HepG2 (cell line): ENCODE measurements at regions not wholly inside any gene's neighbourhood (a gene's known extent, or its start where the extent isn't known, plus 50 kb on each side); places are given as distances from the start of the nearest gene placed in this dataset.

ENCODE experiments used
- AKNA ChIP-seq: sonication (generic); formaldehyde crosslinking; IDR thresholded peaks from 2 replicates; pipeline ENCODE4 v1.4.0; 2020; ENCODE audit warnings: missing genetic modification reagents, borderline replicate concordance
- BRCA1 ChIP-seq: sonication (generic); formaldehyde crosslinking; IDR thresholded peaks from 2 replicates; pipeline ENCODE4 v1.4.0; 2020; ENCODE audit warnings: missing genetic modification reagents
- CSRNP1 ChIP-seq: sonication (generic); formaldehyde crosslinking; IDR thresholded peaks from 2 replicates; pipeline ENCODE4 v1.8.1; 2023; ENCODE audit warnings: mild to moderate bottlenecking, missing genetic modification reagents
- DNMT3B ChIP-seq: conservative IDR thresholded peaks from 2 replicates; pipeline ENCODE4 v1.6.1; 2016; ENCODE audit warnings: missing biosample characterization, control low read depth
- HBP1 ChIP-seq: IDR thresholded peaks from 2 replicates; pipeline ENCODE4 v1.6.1; 2016; ENCODE audit warnings: low read depth, control low read depth
- HHEX ChIP-seq: IDR thresholded peaks from 2 replicates; pipeline ENCODE4 v1.6.1; 2016; ENCODE audit warnings: control low read depth
- HNF4G ChIP-seq, 2 experiments: sonication (generic) in 1 of 2; formaldehyde crosslinking in 1 of 2; IDR thresholded peaks; 2 replicates each; pipeline versions ENCODE4 v1.4.0 to v1.6.1; 2011 to 2020; ENCODE audit warnings: borderline replicate concordance in 2 of 2, low read depth in 2 of 2, mild to moderate bottlenecking in 2 of 2, low read length in 1 of 2, missing genetic modification reagents in 1 of 2, moderate library complexity in 1 of 2
- MEIS2 ChIP-seq: sonication (generic); formaldehyde crosslinking; IDR thresholded peaks from 2 replicates; pipeline ENCODE4 v1.9.0; 2021; ENCODE audit warnings: mild to moderate bottlenecking, missing genetic modification reagents
- MXI1 ChIP-seq: IDR thresholded peaks from 3 replicates; pipeline ENCODE4 v1.6.1; 2012; ENCODE audit warnings: low read depth, low read length, inconsistent platforms, borderline replicate concordance
- SKI ChIP-seq: fragments of 450-650 bp; IDR thresholded peaks from one replicate; pipeline ENCODE4 v1.6.1; 2018; ENCODE audit warnings: mild to moderate bottlenecking; ENCODE audit not compliant: partially characterized antibody
- TEF ChIP-seq: sonication (generic); formaldehyde crosslinking; IDR thresholded peaks from 2 replicates; pipeline ENCODE4 v1.5.0; 2020; ENCODE audit warnings: missing genetic modification reagents
- XBP1 ChIP-seq: sonication (generic); formaldehyde crosslinking; IDR thresholded peaks from 2 replicates; pipeline ENCODE4 v1.5.0; 2020; ENCODE audit warnings: missing genetic modification reagents
- ZNF33A ChIP-seq: sonication (generic); formaldehyde crosslinking; IDR thresholded peaks from 2 replicates; pipeline ENCODE4 v1.5.1; 2020; ENCODE audit warnings: missing genetic modification reagents, mild to moderate bottlenecking, moderate library complexity, borderline replicate concordance
- ZNF430 ChIP-seq: sonication (generic); formaldehyde crosslinking; IDR thresholded peaks from 2 replicates; pipeline ENCODE4 v1.9.0; 2021; ENCODE audit warnings: mild to moderate bottlenecking, missing genetic modification reagents
- ZNF557 ChIP-seq: sonication (generic); formaldehyde crosslinking; IDR thresholded peaks from 2 replicates; pipeline ENCODE4 v1.4.0; 2020; ENCODE audit warnings: missing genetic modification reagents
- ZNF746 ChIP-seq: sonication (generic); formaldehyde crosslinking; IDR thresholded peaks from 2 replicates; pipeline ENCODE4 v1.8.0; 2022; ENCODE audit warnings: mild to moderate bottlenecking, missing genetic modification reagents
- ZNF770 ChIP-seq: sonication (generic); formaldehyde crosslinking; IDR thresholded peaks from 2 replicates; pipeline ENCODE4 v1.5.0; 2020; ENCODE audit warnings: mild to moderate bottlenecking, missing genetic modification reagents
- ZNF792 ChIP-seq: IDR thresholded peaks from 2 replicates; pipeline ENCODE4 v1.6.1; 2016
- ZNF879 ChIP-seq: sonication (generic); formaldehyde crosslinking; IDR thresholded peaks from 2 replicates; pipeline ENCODE4 v1.8.1; 2023; ENCODE audit warnings: missing genetic modification reagents

- TF ChIP-seq XBP1 (CRISPR knock-in tag) (peak; percentile 66; the same call in 1 of the 2 replicates), DNMT3B (CRISPR knock-in tag) (peak; percentile 99), MXI1 (peak; percentile 24; the same call in 1 of the 3 replicates), AKNA (CRISPR knock-in tag) (0 out of 2 replicates have a peak, but pooled peaks have one; percentile 18), SKI (peak; percentile 67), HBP1 (CRISPR knock-in tag) (peak; percentile 79; the same call in 1 of the 2 replicates), MEIS2 (CRISPR knock-in tag) (peak; percentile 95), ZNF879 (CRISPR knock-in tag) (no peak), CSRNP1 (CRISPR knock-in tag) (peak; percentile 59; the same call in 1 of the 2 replicates), ZNF430 (peak; percentile 65; the same call in 1 of the 2 replicates), ZNF792 (CRISPR knock-in tag) (peak; percentile 61), ZNF33A (peak; percentile 94; the same call in 1 of the 2 replicates), BRCA1 (0 out of 2 replicates have a peak, but pooled peaks have one; percentile 91), HHEX (CRISPR knock-in tag) (peak; percentile 99), TEF (CRISPR knock-in tag) (0 out of 2 replicates have a peak, but pooled peaks have one; percentile 34), ZNF770 (0 out of 2 replicates have a peak, but pooled peaks have one; percentile 35), ZNF746 (peak; percentile 64; the same call in 1 of the 2 replicates), HNF4G (IDR thresholded peaks at IDR 0.05; ENCODE audit: borderline replicate concordance, low read depth, low read length) (peak; percentile 73; the same call in 1 of the 2 replicates), HNF4G (CRISPR knock-in tag; IDR thresholded peaks at IDR 0.05; ENCODE audit: borderline replicate concordance, low read depth) (peak; percentile 84), ZNF557 (CRISPR knock-in tag) (peak; percentile 79; the same call in 1 of the 2 replicates)
Measured at GRCh38 chr3:81300324-81300927, 461.0 kb downstream of the GBE1 start (continued).
